HepG2 (cell line): ENCODE measurements at regions not wholly inside any gene's neighbourhood (a gene's known extent, or its start where the extent isn't known, plus 50 kb on each side); places are given as distances from the start of the nearest gene placed in this dataset.

Source experiments
- CTCF ChIP-seq: sonication (generic); formaldehyde crosslinking; IDR thresholded peaks from 2 replicates; pipeline ENCODE4 v1.5.0; 2020; ENCODE audit warnings: mild to moderate bottlenecking, missing genetic modification reagents, moderate library complexity
- KLF16 ChIP-seq, 2 experiments: sonication (generic) in 1 of 2; formaldehyde crosslinking in 1 of 2; IDR thresholded peaks; 2 replicates each; pipeline versions ENCODE4 v1.6.1 to v1.8.0; 2016 to 2023; ENCODE audit warnings: missing genetic modification reagents in 2 of 2, missing compliant biosample characterization in 1 of 2
- ZNF136 ChIP-seq: sonication (generic); formaldehyde crosslinking; IDR thresholded peaks from 2 replicates; pipeline ENCODE4 v1.8.1; 2022; ENCODE audit warnings: low read depth, mild to moderate bottlenecking, moderate library complexity, missing genetic modification reagents
- ZNF781 ChIP-seq: sonication (generic); formaldehyde crosslinking; IDR thresholded peaks from 2 replicates; pipeline ENCODE4 v1.5.1; 2020; ENCODE audit warnings: borderline replicate concordance, mild to moderate bottlenecking, missing genetic modification reagents; ENCODE audit errors: not compliant biosample characterization
- ZNF800 ChIP-seq: sonication (generic); formaldehyde crosslinking; IDR thresholded peaks from 2 replicates; pipeline ENCODE4 v1.4.0; 2020; ENCODE audit warnings: missing genetic modification reagents

GRCh38 chr6:62541502-62541901 lies 255.5 kb upstream of the KHDRBS2 start:
- no peak for TF ChIP-seq ZNF800 (CRISPR knock-in tag)
- no peak for TF ChIP-seq CTCF
- TF ChIP-seq ZNF136 = no peak
- no peak for TF ChIP-seq ZNF781 (CRISPR knock-in tag)
- TF ChIP-seq KLF16 (CRISPR knock-in tag; IDR thresholded peaks at IDR 0.05) = no peak
